Mesendoderm (in vitro differentiated cells): ENCODE measurements at regions not wholly inside any gene's neighbourhood (a gene's known extent, or its start where the extent isn't known, plus 50 kb on each side); places are given as distances from the start of the nearest gene placed in this dataset.
A peak's percentile ranks its signal among the peaks of the same experiment; 100 is the strongest.

ENCODE experiments used
- DNase-seq: peaks from one replicate; pipeline ENCODE4 v3.0.0; 2013
- H2AK5ac ChIP-seq: 2 replicates; pipeline ENCODE4 v1.6.1; 2013; ENCODE audit warnings: low read length, inconsistent platforms
- H2BK120ac ChIP-seq: 2 replicates; pipeline ENCODE4 v1.6.1; 2013; ENCODE audit warnings: low read depth, mild to moderate bottlenecking, low read length, moderate library complexity, mixed read lengths
- H2BK15ac ChIP-seq: replicated peaks from 2 replicates; pipeline ENCODE4 v1.6.1; 2013; ENCODE audit warnings: low read depth, mild to moderate bottlenecking, moderate library complexity
- H2BK5ac ChIP-seq: 2 replicates; pipeline ENCODE4 v1.6.1; 2013; ENCODE audit warnings: low read length, inconsistent platforms
- H3K18ac ChIP-seq: 2 replicates; pipeline ENCODE4 v1.6.1; 2013; ENCODE audit warnings: mild to moderate bottlenecking, low read length, mixed read lengths
- H3K23ac ChIP-seq: one replicate; pipeline ENCODE4 v1.6.1; 2013; ENCODE audit warnings: low read length
- H3K27ac ChIP-seq: 2 replicates; pipeline ENCODE4 v1.5.1; 2013; ENCODE audit warnings: low read depth, mild to moderate bottlenecking, inconsistent platforms, low read length, moderate library complexity
- H3K27me3 ChIP-seq: 2 replicates; pipeline ENCODE4 v1.6.1; 2013; ENCODE audit warnings: low read length, control low read depth, mild to moderate bottlenecking, inconsistent platforms; ENCODE audit not compliant: insufficient read depth, poor library complexity
- H3K36me3 ChIP-seq: 2 replicates; pipeline ENCODE4 v1.6.1; 2013; ENCODE audit warnings: low read length, inconsistent platforms; ENCODE audit not compliant: control insufficient read depth, insufficient read depth
- H3K4ac ChIP-seq: one replicate; pipeline ENCODE4 v1.6.1; 2013; ENCODE audit warnings: low read depth, mild to moderate bottlenecking, low read length, moderate library complexity
- H3K4me1 ChIP-seq: 2 replicates; pipeline ENCODE4 v1.6.1; 2013; ENCODE audit warnings: low read depth, low read length, inconsistent platforms; ENCODE audit not compliant: control insufficient read depth
- H3K4me2 ChIP-seq: 2 replicates; pipeline ENCODE4 v1.6.1; 2013; ENCODE audit warnings: low read length
- H3K4me3 ChIP-seq: 2 replicates; pipeline ENCODE4 v1.5.1; 2013; ENCODE audit warnings: mild to moderate bottlenecking, low read length
- H3K56ac ChIP-seq: one replicate; pipeline ENCODE4 v1.6.1; 2013; ENCODE audit warnings: low read length
- H3K79me1 ChIP-seq: 2 replicates; pipeline ENCODE4 v1.6.1; 2013; ENCODE audit warnings: low read length, inconsistent platforms
- H3K79me2 ChIP-seq: 2 replicates; pipeline ENCODE4 v1.6.1; 2013; ENCODE audit warnings: mild to moderate bottlenecking, low read length; ENCODE audit not compliant: control insufficient read depth, insufficient read depth
- H3K9ac ChIP-seq: 2 replicates; pipeline ENCODE4 v1.6.1; 2013; ENCODE audit warnings: low read length, inconsistent platforms
- H4K5ac ChIP-seq: one replicate; pipeline ENCODE4 v1.6.1; 2013; ENCODE audit warnings: low read length
- H4K8ac ChIP-seq: one replicate; pipeline ENCODE4 v1.6.1; 2013; ENCODE audit warnings: low read depth, mild to moderate bottlenecking, control low read depth, low read length, moderate library complexity
- WGBS: extraction: QIAGEN DNeasy Blood & Tissue Kit; methylation state at CpG from one replicate; pipeline ENCODE4 v1.1.7; 2013; ENCODE audit warnings: low lambda C conversion rate, missing lambda C conversion rate; ENCODE audit not compliant: insufficient coverage; ENCODE audit errors: extremely low coverage; 5-methylcytosine and 5-hydroxymethylcytosine counted together

DNA sequence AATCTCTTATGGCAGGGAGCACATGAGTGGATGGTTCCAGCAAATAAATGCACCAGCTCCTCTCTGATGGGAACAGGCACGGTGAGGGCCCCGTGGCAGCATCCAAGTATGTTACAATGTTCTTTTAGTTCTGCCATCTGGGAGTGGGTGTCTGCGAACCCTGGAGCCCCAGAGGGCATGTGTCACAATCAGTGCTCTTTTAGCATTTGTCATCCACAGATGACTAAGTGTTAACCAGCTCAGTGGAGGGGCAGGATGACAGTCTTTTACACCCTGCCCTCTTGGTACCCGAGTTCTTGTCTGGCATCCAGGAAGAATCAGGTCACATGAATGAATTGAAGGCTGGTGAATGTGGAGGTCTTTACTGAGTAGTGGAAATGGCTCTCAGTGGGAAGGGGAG, 560.4 kb upstream of the FLRT2 start:
- no CpG with 5 or more reads among the region's 4 CpGs for WGBS
- no peak overlapping the region for H4K8ac ChIP-seq
- no peak overlapping the region for H3K56ac ChIP-seq
- H3K36me3 ChIP-seq = no peaks in the 10 kb centered on the region
- no peak overlapping the region for H2BK120ac ChIP-seq
- no peaks in the 10 kb centered on the region for H3K79me2 ChIP-seq
- H3K9ac ChIP-seq = no peak overlapping the region
- no peaks in the 10 kb centered on the region for H3K79me1 ChIP-seq
- H3K27ac ChIP-seq = no peak overlapping the region
- DNase-seq = peak; percentile 15
- H3K18ac ChIP-seq = no peak overlapping the region
- H2AK5ac ChIP-seq = no peak overlapping the region
- H4K5ac ChIP-seq = no peak overlapping the region
- H3K4ac ChIP-seq = no peak overlapping the region
- H3K27me3 ChIP-seq = no peaks in the 10 kb centered on the region
- no peaks in the 10 kb centered on the region for H3K4me1 ChIP-seq
- no peak overlapping the region for H3K4me3 ChIP-seq
- H2BK15ac ChIP-seq = no peak overlapping the region
- H2BK5ac ChIP-seq = no peak overlapping the region
- no peak overlapping the region for H3K4me2 ChIP-seq
- H3K23ac ChIP-seq = no peak overlapping the region

- no peaks in the 10 kb centered on the region for H3K79me2 ChIP-seq
- no peak overlapping the region for H2AK5ac ChIP-seq
- no peak overlapping the region for H2BK15ac ChIP-seq
- no peak overlapping the region for H3K23ac ChIP-seq
- H4K5ac ChIP-seq = no peak overlapping the region
- H3K36me3 ChIP-seq = no peaks in the 10 kb centered on the region
- no peaks in the 10 kb centered on the region for H3K27me3 ChIP-seq
- H3K4me3 ChIP-seq = no peak overlapping the region
- no peak overlapping the region for H3K18ac ChIP-seq
- H2BK120ac ChIP-seq = no peak overlapping the region
- H3K9ac ChIP-seq = no peak overlapping the region
- H3K4ac ChIP-seq = no peak overlapping the region
- H4K8ac ChIP-seq = no peak overlapping the region
- no peak overlapping the region for H3K27ac ChIP-seq
- no peak overlapping the region for H3K4me2 ChIP-seq
- H3K56ac ChIP-seq = no peak overlapping the region
- WGBS = no CpG with 5 or more reads among the region's 2 CpGs
- no peak for DNase-seq
- H3K4me1 ChIP-seq = no peaks in the 10 kb centered on the region
- H2BK5ac ChIP-seq = no peak overlapping the region
- H3K79me1 ChIP-seq = no peaks in the 10 kb centered on the region
These were observed 554.6 kb upstream of the FLRT2 start for GRCh38 chr14:84975241-84975902.

DNA sequence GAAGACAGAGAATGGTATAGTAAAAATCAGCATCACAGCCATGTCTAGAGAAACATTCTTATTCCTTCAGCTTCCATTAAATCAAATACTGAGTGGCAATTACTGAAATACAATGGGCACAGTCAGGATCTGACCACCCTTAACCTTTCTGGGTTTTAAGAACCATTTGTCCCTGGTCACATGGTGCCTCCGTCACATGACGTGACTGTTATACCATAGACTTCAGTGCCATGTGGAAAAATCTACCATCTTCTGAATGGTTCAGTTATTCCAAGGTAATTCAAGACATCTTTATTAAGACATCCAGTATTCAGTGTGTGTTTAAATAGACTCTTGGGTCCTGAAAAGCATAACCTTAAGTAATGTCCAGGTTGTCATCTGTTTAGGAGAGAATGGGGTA, 553.1 kb upstream of the FLRT2 start:
- Histone ChIP-seq H3K4me3 (no peak overlapping the region), H3K79me2 (no peaks in the 10 kb centered on the region), H4K8ac (no peak overlapping the region), H3K23ac (no peak overlapping the region), H2BK120ac (no peak overlapping the region), H2BK5ac (no peak overlapping the region), H3K27me3 (no peaks in the 10 kb centered on the region), H3K56ac (no peak overlapping the region), H3K4ac (no peak overlapping the region), H3K27ac (no peak overlapping the region), H3K9ac (no peak overlapping the region), H3K18ac (no peak overlapping the region), H3K36me3 (no peaks in the 10 kb centered on the region), H4K5ac (no peak overlapping the region), H3K4me2 (no peak overlapping the region), H2BK15ac (no peak overlapping the region), H3K4me1 (no peaks in the 10 kb centered on the region), H3K79me1 (no peaks in the 10 kb centered on the region), H2AK5ac (no peak overlapping the region)
- no peak for DNase-seq
- no CpG with 5 or more reads among the region's 2 CpGs for WGBS

GRCh38 chr14:84987042-84987441, 542.9 kb upstream of the FLRT2 start:
- no peak overlapping the region for H2BK120ac ChIP-seq
- no peaks in the 10 kb centered on the region for H3K4me1 ChIP-seq
- H2AK5ac ChIP-seq = no peak overlapping the region
- H4K5ac ChIP-seq = no peak overlapping the region
- no peaks in the 10 kb centered on the region for H3K79me2 ChIP-seq
- no peaks in the 10 kb centered on the region for H3K79me1 ChIP-seq
- no peak overlapping the region for H4K8ac ChIP-seq
- no peak for DNase-seq
- no peaks in the 10 kb centered on the region for H3K36me3 ChIP-seq
- H3K9ac ChIP-seq = no peak overlapping the region
- no peaks in the 10 kb centered on the region for H3K27me3 ChIP-seq
- H3K4me2 ChIP-seq = no peak overlapping the region
- no peak overlapping the region for H3K23ac ChIP-seq
- H2BK5ac ChIP-seq = no peak overlapping the region
- H3K18ac ChIP-seq = no peak overlapping the region
- no peak overlapping the region for H2BK15ac ChIP-seq
- WGBS = no CpG with 5 or more reads among the region's 1 CpG
- no peak overlapping the region for H3K4me3 ChIP-seq
- H3K56ac ChIP-seq = no peak overlapping the region
- H3K27ac ChIP-seq = no peak overlapping the region
- no peak overlapping the region for H3K4ac ChIP-seq

GRCh38 chr14:84988357-84988756, 541.6 kb upstream of the FLRT2 start:
- DNase-seq = peak; percentile 68
- Histone ChIP-seq H2BK15ac (no peak overlapping the region), H3K4me3 (no peak overlapping the region), H2BK5ac (no peak overlapping the region), H4K8ac (no peak overlapping the region), H3K36me3 (no peaks in the 10 kb centered on the region), H3K18ac (no peak overlapping the region), H3K4me1 (no peaks in the 10 kb centered on the region), H3K56ac (no peak overlapping the region), H3K23ac (no peak overlapping the region), H3K79me2 (no peaks in the 10 kb centered on the region), H3K27ac (no peak overlapping the region), H3K79me1 (no peaks in the 10 kb centered on the region), H4K5ac (no peak overlapping the region), H3K4ac (no peak overlapping the region), H3K9ac (no peak overlapping the region), H3K27me3 (no peaks in the 10 kb centered on the region), H2BK120ac (no peak overlapping the region), H2AK5ac (no peak overlapping the region), H3K4me2 (no peak overlapping the region)
- no CpG with 5 or more reads among the region's 5 CpGs for WGBS

DNA sequence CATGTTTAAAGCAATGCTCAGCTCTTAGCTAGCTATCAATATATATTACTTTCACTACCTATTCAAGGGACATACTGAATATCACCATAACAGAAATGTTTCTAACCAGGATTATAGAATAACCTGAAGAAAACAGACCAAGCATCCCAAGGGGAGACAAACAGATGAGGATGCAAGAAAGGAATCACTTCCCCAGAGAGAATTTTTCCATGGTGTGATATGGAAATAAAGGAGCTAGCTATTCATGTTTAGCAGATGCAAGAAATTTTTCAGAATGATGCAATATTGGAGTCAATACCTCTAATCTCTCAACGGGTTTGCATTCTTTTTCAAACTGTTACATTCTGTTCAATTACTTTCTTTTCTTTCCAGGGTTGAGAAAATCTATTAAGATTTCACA, 538.9 kb upstream of the FLRT2 start:
- H2BK5ac ChIP-seq = no peak overlapping the region
- H3K4me1 ChIP-seq = no peaks in the 10 kb centered on the region
- no peak overlapping the region for H4K8ac ChIP-seq
- H3K9ac ChIP-seq = no peak overlapping the region
- no peak overlapping the region for H2AK5ac ChIP-seq
- DNase-seq = no peak
- no peaks in the 10 kb centered on the region for H3K79me1 ChIP-seq
- H3K56ac ChIP-seq = no peak overlapping the region
- H3K36me3 ChIP-seq = no peaks in the 10 kb centered on the region
- H3K4me2 ChIP-seq = no peak overlapping the region
- H3K27me3 ChIP-seq = no peaks in the 10 kb centered on the region
- H3K4ac ChIP-seq = no peak overlapping the region
- no peak overlapping the region for H3K27ac ChIP-seq
- H2BK120ac ChIP-seq = no peak overlapping the region
- H4K5ac ChIP-seq = no peak overlapping the region
- no peak overlapping the region for H3K23ac ChIP-seq
- H2BK15ac ChIP-seq = no peak overlapping the region
- no peak overlapping the region for H3K4me3 ChIP-seq
- no peaks in the 10 kb centered on the region for H3K79me2 ChIP-seq
- WGBS = no CpG with 5 or more reads among the region's 1 CpG
- no peak overlapping the region for H3K18ac ChIP-seq
